ENCODE measurements at regions not wholly inside any gene's neighbourhood (a gene's known extent, or its start where the extent isn't known, plus 50 kb on each side); places are given as distances from the start of the nearest gene placed in this dataset.

GRCh38 chr4:72918362-72918761, 151.2 kb downstream of the COX18 start:
- BruUV-seq (replicated peaks), result no TSS peak
- Histone ChIP-seq H3K9me3 (replicated peaks; ENCODE audit: control insufficient read depth, insufficient read depth, low read depth, low read length) (no peaks in the 10 kb centered on the region), H3K27me3 (ENCODE audit: control insufficient read depth in 2 of 2, insufficient read depth in 2 of 2, low read length in 2 of 2) (no peaks in the 10 kb centered on the region), H3K27ac (ENCODE audit: extremely low read depth, low read depth, low read length) (no peak overlapping the region), H3K79me2 (ENCODE audit: control insufficient read depth, insufficient read depth, low read length) (no peaks in the 10 kb centered on the region), H3K9me1 (ENCODE audit: control insufficient read depth, insufficient read depth, low read length) (no peaks in the 10 kb centered on the region), H3K4me1 (replicated peaks in 1 of 2; ENCODE audit: control insufficient read depth in 2 of 2, insufficient read depth in 2 of 2, low read length in 2 of 2) (no peaks in the 10 kb centered on the region), H3K9ac (ENCODE audit: insufficient read depth in 1 of 2, low read depth in 2 of 2, low read length in 2 of 2) (no peak overlapping the region), H3K4me2 (ENCODE audit: insufficient read depth, low read length) (no peak overlapping the region), H3K36me3 (ENCODE audit: control insufficient read depth, insufficient read depth, low read length) (no peaks in the 10 kb centered on the region), H4K20me1 (replicated peaks; ENCODE audit: control insufficient read depth, insufficient read depth, low read length) (no peaks in the 10 kb centered on the region), H3K4me3 (no peak overlapping the region), H2AFZ (ENCODE audit: low read depth, low read length) (no peak overlapping the region)
- in situ Hi-C loops (cut with MboI), result no loop called here
- no peak for FAIRE-seq
- CTCF ChIA-PET (ENCODE audit: low intra/inter-chr PET ratio), result no interaction called here
- no peak for TF ChIP-seq CHD7 (IDR thresholded peaks at IDR 0.05; ENCODE audit: low read depth, low read length)
- no peak for TF ChIP-seq EGR1 (conservative IDR thresholded peaks at IDR 0.05)
- intact Hi-C loops (cut with micrococcal nuclease), result no loop called here
- no peak for DNase-seq (ENCODE audit: extremely low read depth in 1 of 4, low spot score in 3 of 4)
- POLR2A ChIA-PET, result no interaction called here
- no peak for ATAC-seq
- 14% methylated on average over 1 of the region's 1 CpG for WGBS (ENCODE audit: insufficient coverage, low coverage, missing lambda C conversion rate)
